ENCODE measurements at regions not wholly inside any gene's neighbourhood (a gene's known extent, or its start where the extent isn't known, plus 50 kb on each side); places are given as distances from the start of the nearest gene placed in this dataset.

- Histone ChIP-seq H3K36me3 (replicated peaks in 1 of 2; ENCODE audit: insufficient read depth in 1 of 2, low read depth in 2 of 2) (no peaks in the 10 kb centered on the region), H3K27me3 (no peaks in the 10 kb centered on the region), H3K4me1 (no peaks in the 10 kb centered on the region), H3K27ac (no peak overlapping the region), H3K9me3 (no peaks in the 10 kb centered on the region), H3K4me3 (no peak overlapping the region)
- intact Hi-C loops (cut with DNase I) = no loop called here
- no peak for DNase-seq
- WGBS, 2 donors = 6 to 16% methylated on average over 2 of the region's 2 CpGs
- TF ChIP-seq POLR2A (IDR thresholded peaks at IDR 0.05) (no peak), CTCF (IDR thresholded peaks at IDR 0.05) (no peak)
- ATAC-seq = no peak
Observed at GRCh38 chr10:90621577-90621976, 236.3 kb downstream of the HTR7 start.

GRCh38 chr10:90635111-90635765 is 222.6 kb downstream of the HTR7 start:
- Histone ChIP-seq H3K9me3 (no peaks in the 10 kb centered on the region), H3K27ac (no peak overlapping the region), H3K4me1 (no peaks in the 10 kb centered on the region), H3K36me3 (replicated peaks in 1 of 2; ENCODE audit: insufficient read depth in 1 of 2, low read depth in 2 of 2) (no peaks in the 10 kb centered on the region), H3K27me3 (no peaks in the 10 kb centered on the region), H3K4me3 (no peak overlapping the region)
- 44 to 45% methylated on average over 2 of the region's 2 CpGs for WGBS, 2 donors
- no peak for DNase-seq
- TF ChIP-seq CTCF (IDR thresholded peaks at IDR 0.05) = no peak
- no peak for TF ChIP-seq POLR2A (IDR thresholded peaks at IDR 0.05)
- intact Hi-C loops (cut with DNase I) = no loop called here
- no peak for ATAC-seq

GRCh38 chr10:90640756-90641155 is 217.1 kb downstream of the HTR7 start:
- H3K9me3 ChIP-seq = no peaks in the 10 kb centered on the region
- no peaks in the 10 kb centered on the region for H3K36me3 ChIP-seq (replicated peaks in 1 of 2; ENCODE audit: insufficient read depth in 1 of 2, low read depth in 2 of 2)
- no peaks in the 10 kb centered on the region for H3K27me3 ChIP-seq
- DNase-seq (no peak), ATAC-seq (no peak)
- TF ChIP-seq POLR2A (IDR thresholded peaks at IDR 0.05) = no peak
- TF ChIP-seq CTCF (IDR thresholded peaks at IDR 0.05) = no peak
- intact Hi-C loops (cut with DNase I) = no loop called here
- peaks cover 18% of the 10 kb centered on the region for H3K4me1 ChIP-seq
- H3K4me3 ChIP-seq = no peak overlapping the region
- WGBS, 2 donors = 90 to 92% methylated on average over 2 of the region's 2 CpGs
- no peak overlapping the region for H3K27ac ChIP-seq

GRCh38 chr10:90641731-90642130 is 216.1 kb downstream of the HTR7 start:
- DNase-seq (no peak), ATAC-seq (peak; percentile 49)
- 47% methylated on average over 4 of the region's 4 CpGs for WGBS, 2 donors
- Histone ChIP-seq H3K9me3 (no peaks in the 10 kb centered on the region), H3K27ac (peak overlapping the region in 2 of 4 donors; percentile 2 to 53), H3K36me3 (replicated peaks in 1 of 2; ENCODE audit: insufficient read depth in 1 of 2, low read depth in 2 of 2) (no peaks in the 10 kb centered on the region), H3K4me1 (peaks cover 18% of the 10 kb centered on the region), H3K27me3 (no peaks in the 10 kb centered on the region), H3K4me3 (no peak overlapping the region)
- intact Hi-C loops (cut with DNase I) = no loop called here
- TF ChIP-seq CTCF (IDR thresholded peaks at IDR 0.05) = no peak
- TF ChIP-seq POLR2A (IDR thresholded peaks at IDR 0.05) = no peak

GRCh38 chr10:90642136-90642535 is 215.7 kb downstream of the HTR7 start:
- TF ChIP-seq POLR2A (IDR thresholded peaks at IDR 0.05) (no peak), CTCF (IDR thresholded peaks at IDR 0.05) (no peak)
- peak; percentile 98 for ATAC-seq
- WGBS, 2 donors = 34 to 40% methylated on average over 3 of the region's 3 CpGs
- H3K36me3 ChIP-seq (replicated peaks in 1 of 2; ENCODE audit: insufficient read depth in 1 of 2, low read depth in 2 of 2) = no peaks in the 10 kb centered on the region
- H3K27me3 ChIP-seq = no peaks in the 10 kb centered on the region
- H3K27ac ChIP-seq = peak overlapping the region in 3 of 4 donors; percentile 2 to 53 (median 8)
- intact Hi-C loops (cut with DNase I) = no loop called here
- peaks cover 18% of the 10 kb centered on the region for H3K4me1 ChIP-seq
- H3K4me3 ChIP-seq = no peak overlapping the region
- peak in 1 of 4 donors; percentile 9 for DNase-seq
- no peaks in the 10 kb centered on the region for H3K9me3 ChIP-seq

All from body of pancreas (tissue), 4 donors.